GM23338 (cell line): ENCODE measurements at regions not wholly inside any gene's neighbourhood (a gene's known extent, or its start where the extent isn't known, plus 50 kb on each side); places are given as distances from the start of the nearest gene placed in this dataset.
A peak's percentile ranks its signal among the peaks of the same experiment; 100 is the strongest.

Experiments used
- ATAC-seq: fragments of 200-7000 bp; cut with Tn5 transposase; 3 replicates; pipeline ENCODE4 v1.9.1; 2020
- DNase-seq: peaks from one replicate; pipeline ENCODE4 v3.0.0-alpha.2; 2015; ENCODE audit warnings: low spot score
- H2AFZ ChIP-seq: fragments of 200-600 bp; sonication (generic); 2 replicates; pipeline ENCODE4 v1.8.0; 2016; ENCODE audit warnings: antibody characterized with exemption, mild to moderate bottlenecking, moderate library complexity
- H3F3A ChIP-seq: fragments of 200-600 bp; sonication (generic); replicated peaks from 2 replicates; pipeline ENCODE4 v1.8.0; 2017; ENCODE audit warnings: antibody characterized with exemption, mixed run types, low read depth
- H3K27ac ChIP-seq: fragments of 200-600 bp; sonication (generic); 2 replicates; pipeline ENCODE4 v1.6.1; 2016; ENCODE audit warnings: low read depth
- H3K27me3 ChIP-seq: fragments of 200-600 bp; sonication (generic); 2 replicates; pipeline ENCODE4 v1.8.0; 2016; ENCODE audit warnings: mild to moderate bottlenecking, mixed run types, moderate library complexity; ENCODE audit not compliant: insufficient read depth
- H3K36me3 ChIP-seq: fragments of 200-600 bp; sonication (generic); 2 replicates; pipeline ENCODE4 v1.8.0; 2016; ENCODE audit warnings: mild to moderate bottlenecking; ENCODE audit not compliant: insufficient read depth
- H3K4me1 ChIP-seq: fragments of 200-600 bp; sonication (generic); 2 replicates; pipeline ENCODE4 v1.8.0; 2016; ENCODE audit warnings: mild to moderate bottlenecking, moderate library complexity; ENCODE audit not compliant: insufficient read depth
- H3K4me2 ChIP-seq: fragments of 200-600 bp; sonication (generic); 2 replicates; pipeline ENCODE4 v1.7.1; 2017; ENCODE audit warnings: mixed run types
- H3K4me3 ChIP-seq: fragments of 200-600 bp; sonication (generic); 2 replicates; pipeline ENCODE4 v1.6.1; 2016; ENCODE audit warnings: mixed run types
- H3K79me2 ChIP-seq: fragments of 200-600 bp; sonication (generic); replicated peaks from 2 replicates; pipeline ENCODE4 v1.8.0; 2017; ENCODE audit warnings: mild to moderate bottlenecking; ENCODE audit not compliant: insufficient read depth
- H3K9me2 ChIP-seq: fragments of 200-600 bp; sonication (generic); 2 replicates; pipeline ENCODE4 v1.8.0; 2017; ENCODE audit not compliant: insufficient read depth
- H4K20me1 ChIP-seq: fragments of 200-600 bp; sonication (generic); replicated peaks from 2 replicates; pipeline ENCODE4 v1.8.0; 2017; ENCODE audit warnings: mild to moderate bottlenecking; ENCODE audit not compliant: insufficient read depth
- H3K27ac Mint-ChIP-seq: 2 replicates; pipeline ENCODE4 v1.8.0; 2020; ENCODE audit warnings: inconsistent platforms, mild to moderate bottlenecking, moderate library complexity, mixed read lengths
- H3K27me3 Mint-ChIP-seq: 3 replicates; pipeline ENCODE4 v1.8.0; 2022; ENCODE audit warnings: low read depth, mild to moderate bottlenecking, moderate library complexity, mixed read lengths, inconsistent platforms; ENCODE audit not compliant: insufficient read depth, poor library complexity
- H3K36me3 Mint-ChIP-seq: 3 replicates; pipeline ENCODE4 v1.8.0; 2021; ENCODE audit warnings: low read depth, mild to moderate bottlenecking, inconsistent platforms, moderate library complexity, mixed read lengths
- H3K4me1 Mint-ChIP-seq: 3 replicates; pipeline ENCODE4 v1.8.0; 2020; ENCODE audit warnings: mild to moderate bottlenecking, inconsistent platforms, mixed read lengths
- H3K4me3 Mint-ChIP-seq: 3 replicates; pipeline ENCODE4 v1.8.0; 2021; ENCODE audit warnings: moderate library complexity, mild to moderate bottlenecking, inconsistent platforms, mixed read lengths
- H3K9me3 Mint-ChIP-seq: 3 replicates; pipeline ENCODE4 v1.8.0; 2020; ENCODE audit warnings: moderate library complexity, mild to moderate bottlenecking, inconsistent platforms, mixed read lengths
- CREB1 ChIP-seq: fragments of 250-450 bp; sonication (Bioruptor Pico); IDR thresholded peaks from 2 replicates; pipeline ENCODE4 v1.5.0; 2020; ENCODE audit warnings: low read depth, mild to moderate bottlenecking, moderate library complexity
- EZH2 ChIP-seq: fragments of 200-600 bp; sonication (generic); IDR thresholded peaks from one replicate; pipeline ENCODE4 v1.8.0; 2017; ENCODE audit warnings: antibody characterized with exemption, mild to moderate bottlenecking, low read depth; ENCODE audit not compliant: unreplicated experiment
- EZH2phosphoT487 ChIP-seq: fragments of 200-600 bp; sonication (generic); IDR thresholded peaks from one replicate; pipeline ENCODE4 v1.8.1; 2018; ENCODE audit warnings: antibody characterized with exemption; ENCODE audit not compliant: unreplicated experiment
- JUNB ChIP-seq: IDR thresholded peaks from one replicate; pipeline ENCODE4 v1.6.1; 2016; ENCODE audit warnings: antibody characterized with exemption; ENCODE audit not compliant: unreplicated experiment
- NANOG ChIP-seq: IDR thresholded peaks from 2 replicates; pipeline ENCODE4 v1.6.1; 2016; ENCODE audit warnings: antibody characterized with exemption, borderline replicate concordance
- POLR2AphosphoS5 ChIP-seq: IDR thresholded peaks from 2 replicates; pipeline ENCODE4 v1.6.1; 2016; ENCODE audit warnings: antibody characterized with exemption, low read depth
- STAT1 ChIP-seq: IDR thresholded peaks from one replicate; pipeline ENCODE4 v1.6.1; 2016; ENCODE audit warnings: antibody characterized with exemption; ENCODE audit not compliant: unreplicated experiment
- ZNF114 ChIP-seq: fragments of 250-450 bp; sonication (Bioruptor Pico); IDR thresholded peaks from 2 replicates; pipeline ENCODE4 v1.5.0; 2020; ENCODE audit warnings: mild to moderate bottlenecking, moderate library complexity
- ZNF331 ChIP-seq: fragments of 250-450 bp; sonication (Bioruptor Pico); IDR thresholded peaks from 2 replicates; pipeline ENCODE4 v1.5.0; 2020; ENCODE audit warnings: low read depth, mild to moderate bottlenecking, moderate library complexity
- TF ChIP-seq, protein P1 (sequence below): IDR thresholded peaks from 2 replicates; pipeline ENCODE4 v1.6.1; 2016; ENCODE audit warnings: antibody characterized with exemption
- TF ChIP-seq, protein P2 (sequence below): fragments of 250-450 bp; sonication (Bioruptor Pico); IDR thresholded peaks from 2 replicates; pipeline ENCODE4 v1.5.0; 2020; ENCODE audit warnings: mild to moderate bottlenecking, moderate library complexity

DNA sequence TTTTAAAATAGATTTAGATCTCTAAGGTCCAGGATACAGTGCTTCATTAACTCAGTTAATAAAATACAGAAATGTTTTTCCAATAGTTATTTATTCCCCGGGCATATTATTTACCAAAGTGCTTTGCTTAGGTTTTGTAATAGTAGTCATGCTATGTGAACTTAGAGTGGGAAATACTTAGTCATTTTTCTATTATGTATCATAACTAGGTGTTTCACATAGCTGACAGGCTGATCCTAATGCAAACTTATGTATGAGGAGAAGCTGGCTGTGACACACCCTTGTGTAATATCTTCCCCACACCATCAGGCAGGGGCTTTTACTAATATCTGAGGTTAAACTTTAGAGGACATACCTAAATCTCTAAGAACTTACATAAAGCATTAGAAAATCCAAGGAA is 277.7 kb upstream of the RIMS1 start:
- Mint-ChIP-seq H3K4me1 (peaks cover 9% of the 10 kb centered on the region; the same call in 2 of the 3 replicates), H3K27ac (no peak overlapping the region), H3K9me3 (no peaks in the 10 kb centered on the region; the same call in 2 of the 3 replicates), H3K36me3 (no peaks in the 10 kb centered on the region), H3K27me3 (no peaks in the 10 kb centered on the region), H3K4me3 (no peak overlapping the region)
- Histone ChIP-seq H3K79me2 (no peaks in the 10 kb centered on the region), H3K4me3 (no peak overlapping the region), H3K27ac (no peak overlapping the region), H3K9me2 (peaks cover 4% of the 10 kb centered on the region; the same call in 1 of the 2 replicates), H3K27me3 (no peaks in the 10 kb centered on the region), H2AFZ (no peak overlapping the region), H3F3A (no peaks in the 10 kb centered on the region), H4K20me1 (no peaks in the 10 kb centered on the region), H3K36me3 (no peaks in the 10 kb centered on the region), H3K4me1 (peaks cover 8% of the 10 kb centered on the region; the same call in 1 of the 2 replicates), H3K4me2 (no peak overlapping the region)
- ATAC-seq (no peak), DNase-seq (no peak)
- TF ChIP-seq, protein P1, sequence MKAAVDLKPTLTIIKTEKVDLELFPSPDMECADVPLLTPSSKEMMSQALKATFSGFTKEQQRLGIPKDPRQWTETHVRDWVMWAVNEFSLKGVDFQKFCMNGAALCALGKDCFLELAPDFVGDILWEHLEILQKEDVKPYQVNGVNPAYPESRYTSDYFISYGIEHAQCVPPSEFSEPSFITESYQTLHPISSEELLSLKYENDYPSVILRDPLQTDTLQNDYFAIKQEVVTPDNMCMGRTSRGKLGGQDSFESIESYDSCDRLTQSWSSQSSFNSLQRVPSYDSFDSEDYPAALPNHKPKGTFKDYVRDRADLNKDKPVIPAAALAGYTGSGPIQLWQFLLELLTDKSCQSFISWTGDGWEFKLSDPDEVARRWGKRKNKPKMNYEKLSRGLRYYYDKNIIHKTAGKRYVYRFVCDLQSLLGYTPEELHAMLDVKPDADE = no peak
- TF ChIP-seq NANOG (no peak), ZNF331 (CRISPR knock-in tag) (no peak), EZH2 (no peak), JUNB (no peak), ZNF114 (CRISPR knock-in tag) (no peak), CREB1 (CRISPR knock-in tag) (no peak)

DNA sequence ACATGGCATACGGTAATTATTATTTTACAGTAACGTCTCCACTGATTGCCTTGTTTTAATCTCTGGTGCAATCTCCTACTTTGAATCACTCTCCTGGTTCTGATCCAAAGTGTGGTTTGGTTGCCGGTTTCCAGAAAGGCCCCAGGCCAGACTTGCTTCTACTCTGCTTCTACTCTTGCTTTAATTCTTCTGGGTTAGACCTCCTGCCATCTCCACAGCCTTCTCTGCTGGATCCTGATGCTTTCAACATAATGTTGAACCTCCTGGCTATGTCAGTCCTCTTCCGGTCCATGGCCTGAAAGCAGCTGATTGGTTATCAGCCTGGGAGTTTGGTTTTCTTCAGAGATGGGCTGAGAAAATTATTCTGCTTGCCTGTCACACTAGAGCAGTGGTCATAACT is 266.5 kb upstream of the RIMS1 start:
- Histone ChIP-seq H3F3A (no peaks in the 10 kb centered on the region), H2AFZ (peak overlapping the region; percentile 87), H4K20me1 (no peaks in the 10 kb centered on the region), H3K36me3 (no peaks in the 10 kb centered on the region), H3K4me2 (no peak overlapping the region), H3K27ac (no peak overlapping the region), H3K27me3 (no peaks in the 10 kb centered on the region), H3K4me1 (no peaks in the 10 kb centered on the region), H3K79me2 (no peaks in the 10 kb centered on the region), H3K9me2 (no peaks in the 10 kb centered on the region; the same call in 1 of the 2 replicates), H3K4me3 (no peak overlapping the region)
- Mint-ChIP-seq H3K4me3 (no peak overlapping the region), H3K27ac (no peak overlapping the region), H3K9me3 (peaks cover 6% of the 10 kb centered on the region), H3K4me1 (no peaks in the 10 kb centered on the region), H3K36me3 (peaks cover 4% of the 10 kb centered on the region), H3K27me3 (peaks cover 2% of the 10 kb centered on the region)
- DNase-seq (no peak), ATAC-seq (no peak)
- TF ChIP-seq ZNF114 (CRISPR knock-in tag) (no peak), EZH2phosphoT487 (no peak), NANOG (no peak), POLR2AphosphoS5 (no peak), STAT1 (no peak), CREB1 (CRISPR knock-in tag) (no peak)
- TF ChIP-seq, protein P2, sequence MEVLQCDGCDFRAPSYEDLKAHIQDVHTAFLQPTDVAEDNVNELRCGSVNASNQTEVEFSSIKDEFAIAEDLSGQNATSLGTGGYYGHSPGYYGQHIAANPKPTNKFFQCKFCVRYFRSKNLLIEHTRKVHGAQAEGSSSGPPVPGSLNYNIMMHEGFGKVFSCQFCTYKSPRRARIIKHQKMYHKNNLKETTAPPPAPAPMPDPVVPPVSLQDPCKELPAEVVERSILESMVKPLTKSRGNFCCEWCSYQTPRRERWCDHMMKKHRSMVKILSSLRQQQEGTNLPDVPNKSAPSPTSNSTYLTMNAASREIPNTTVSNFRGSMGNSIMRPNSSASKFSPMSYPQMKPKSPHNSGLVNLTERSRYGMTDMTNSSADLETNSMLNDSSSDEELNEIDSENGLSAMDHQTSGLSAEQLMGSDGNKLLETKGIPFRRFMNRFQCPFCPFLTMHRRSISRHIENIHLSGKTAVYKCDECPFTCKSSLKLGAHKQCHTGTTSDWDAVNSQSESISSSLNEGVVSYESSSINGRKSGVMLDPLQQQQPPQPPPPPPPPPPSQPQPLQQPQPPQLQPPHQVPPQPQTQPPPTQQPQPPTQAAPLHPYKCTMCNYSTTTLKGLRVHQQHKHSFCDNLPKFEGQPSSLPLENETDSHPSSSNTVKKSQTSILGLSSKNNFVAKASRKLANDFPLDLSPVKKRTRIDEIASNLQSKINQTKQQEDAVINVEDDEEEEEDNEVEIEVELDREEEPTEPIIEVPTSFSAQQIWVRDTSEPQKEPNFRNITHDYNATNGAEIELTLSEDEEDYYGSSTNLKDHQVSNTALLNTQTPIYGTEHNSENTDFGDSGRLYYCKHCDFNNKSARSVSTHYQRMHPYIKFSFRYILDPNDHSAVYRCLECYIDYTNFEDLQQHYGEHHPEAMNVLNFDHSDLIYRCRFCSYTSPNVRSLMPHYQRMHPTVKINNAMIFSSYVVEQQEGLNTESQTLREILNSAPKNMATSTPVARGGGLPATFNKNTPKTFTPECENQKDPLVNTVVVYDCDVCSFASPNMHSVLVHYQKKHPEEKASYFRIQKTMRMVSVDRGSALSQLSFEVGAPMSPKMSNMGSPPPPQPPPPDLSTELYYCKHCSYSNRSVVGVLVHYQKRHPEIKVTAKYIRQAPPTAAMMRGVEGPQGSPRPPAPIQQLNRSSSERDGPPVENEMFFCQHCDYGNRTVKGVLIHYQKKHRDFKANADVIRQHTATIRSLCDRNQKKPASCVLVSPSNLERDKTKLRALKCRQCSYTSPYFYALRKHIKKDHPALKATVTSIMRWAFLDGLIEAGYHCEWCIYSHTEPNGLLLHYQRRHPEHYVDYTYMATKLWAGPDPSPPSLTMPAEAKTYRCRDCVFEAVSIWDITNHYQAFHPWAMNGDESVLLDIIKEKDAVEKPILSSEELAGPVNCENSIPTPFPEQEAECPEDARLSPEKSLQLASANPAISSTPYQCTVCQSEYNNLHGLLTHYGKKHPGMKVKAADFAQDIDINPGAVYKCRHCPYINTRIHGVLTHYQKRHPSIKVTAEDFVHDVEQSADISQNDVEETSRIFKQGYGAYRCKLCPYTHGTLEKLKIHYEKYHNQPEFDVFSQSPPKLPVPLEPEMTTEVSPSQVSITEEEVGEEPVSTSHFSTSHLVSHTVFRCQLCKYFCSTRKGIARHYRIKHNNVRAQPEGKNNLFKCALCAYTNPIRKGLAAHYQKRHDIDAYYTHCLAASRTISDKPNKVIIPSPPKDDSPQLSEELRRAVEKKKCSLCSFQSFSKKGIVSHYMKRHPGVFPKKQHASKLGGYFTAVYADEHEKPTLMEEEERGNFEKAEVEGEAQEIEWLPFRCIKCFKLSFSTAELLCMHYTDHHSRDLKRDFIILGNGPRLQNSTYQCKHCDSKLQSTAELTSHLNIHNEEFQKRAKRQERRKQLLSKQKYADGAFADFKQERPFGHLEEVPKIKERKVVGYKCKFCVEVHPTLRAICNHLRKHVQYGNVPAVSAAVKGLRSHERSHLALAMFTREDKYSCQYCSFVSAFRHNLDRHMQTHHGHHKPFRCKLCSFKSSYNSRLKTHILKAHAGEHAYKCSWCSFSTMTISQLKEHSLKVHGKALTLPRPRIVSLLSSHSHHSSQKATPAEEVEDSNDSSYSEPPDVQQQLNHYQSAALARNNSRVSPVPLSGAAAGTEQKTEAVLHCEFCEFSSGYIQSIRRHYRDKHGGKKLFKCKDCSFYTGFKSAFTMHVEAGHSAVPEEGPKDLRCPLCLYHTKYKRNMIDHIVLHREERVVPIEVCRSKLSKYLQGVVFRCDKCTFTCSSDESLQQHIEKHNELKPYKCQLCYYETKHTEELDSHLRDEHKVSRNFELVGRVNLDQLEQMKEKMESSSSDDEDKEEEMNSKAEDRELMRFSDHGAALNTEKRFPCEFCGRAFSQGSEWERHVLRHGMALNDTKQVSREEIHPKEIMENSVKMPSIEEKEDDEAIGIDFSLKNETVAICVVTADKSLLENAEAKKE (CRISPR knock-in tag) = no peak
- TF ChIP-seq, protein P1 = no peak
